Adrenal gland (tissue), 9 donors: ENCODE measurements at regions not wholly inside any gene's neighbourhood (a gene's known extent, or its start where the extent isn't known, plus 50 kb on each side); places are given as distances from the start of the nearest gene placed in this dataset.

Experiments used
- DNase-seq, 7 donors: peaks; one replicate each; pipeline ENCODE4 v3.0.0-alpha.2; 2019 to 2020
- H3K27ac ChIP-seq, 5 donors: fragments of 200-600 bp; sonication (generic) in 4 of 5; 1 replicate in 3 of 5; 2 replicates in 2 of 5; pipeline versions ENCODE4 v1.5.1 to v1.8.0; 2016 to 2020; ENCODE audit warnings: mild to moderate bottlenecking in 1 of 5
- H3K27me3 ChIP-seq: fragments of 200-600 bp; 2 replicates; pipeline ENCODE4 v1.8.0; 2021
- H3K36me3 ChIP-seq, 2 donors: fragments of 200-600 bp; replicated peaks in 1 of 2; 1 replicate in 1 of 2; 2 replicates in 1 of 2; pipeline versions ENCODE4 v1.5.1 to v1.8.0; 2018 to 2022
- H3K4me1 ChIP-seq, 2 donors: fragments of 200-600 bp; replicated peaks in 1 of 2; 1 replicate in 1 of 2; 2 replicates in 1 of 2; pipeline versions ENCODE4 v1.5.1 to v1.8.0; 2018 to 2021
- H3K4me3 ChIP-seq, 4 donors: fragments of 200-600 bp; sonication (generic) in 3 of 4; one replicate each; pipeline ENCODE4 v1.5.1; 2016 to 2018
- H3K9me3 ChIP-seq, 3 donors: fragments of 200-600 bp; sonication (generic) in 1 of 3; replicated peaks in 1 of 3; 1 replicate in 2 of 3; 2 replicates in 1 of 3; pipeline versions ENCODE4 v1.5.1 to v1.8.0; 2016 to 2021
- CTCF ChIP-seq, 6 experiments: fragments of 450-650 bp in 4 of 6; fragments of 200-600 bp in 2 of 6; sonication (generic) in 1 of 6; IDR thresholded peaks; 1 replicate in 5 of 6; 2 replicates in 1 of 6; pipeline versions ENCODE4 v1.5.1 to v1.8.0; 2016 to 2021; ENCODE audit warnings: antibody characterized with exemption in 6 of 6, mild to moderate bottlenecking in 2 of 6, moderate library complexity in 1 of 6
- POLR2A ChIP-seq, 2 donors: fragments of 450-650 bp; IDR thresholded peaks; one replicate each; pipeline ENCODE4 v1.6.1; 2017; ENCODE audit warnings: antibody characterized with exemption in 2 of 2, mild to moderate bottlenecking in 2 of 2, moderate library complexity in 1 of 2
- WGBS, 4 donors: extraction: QIAGEN DNeasy Blood & Tissue Kit in 2 of 4; methylation state at CpG; one replicate each; pipeline versions ENCODE4 v1.1.5 to v1.1.7; 2013 to 2017; 5-methylcytosine and 5-hydroxymethylcytosine counted together
- intact Hi-C, 2 donors: fragments of 100-400 bp; cut with DNase I; formaldehyde crosslinking; loops; one replicate each; pipeline versions ENCODE4 v1.14.1 to v1.15.0; 2022 to 2023
- donor health status: healthy with polysubstance abuse.
- donor health status: Bipolar disorder and iron deficiency.
- donor health status: DM: yes; HTN: yes; CAD: no.
- donor health status: DM: no; HTN: no; CAD: no.
- donor health status: DM: no; HTN: no; CAD: no.

GRCh38 chr10:120282846-120283492 lies 174.1 kb upstream of the PLPP4 start:
- intact Hi-C loops, result no loop called here
- H3K27me3 ChIP-seq, result peaks cover 3% of the 10 kb centered on the region
- no peak overlapping the region for H3K4me3 ChIP-seq
- no peak overlapping the region for H3K27ac ChIP-seq
- H3K4me1 ChIP-seq, result no peaks in the 10 kb centered on the region
- no peaks in the 10 kb centered on the region for H3K36me3 ChIP-seq
- 54 to 64% (median 58%) methylated on average over 6 of the region's 6 CpGs for WGBS, 4 donors
- DNase-seq, result no peak
- no peaks in the 10 kb centered on the region for H3K9me3 ChIP-seq
- TF ChIP-seq POLR2A (IDR thresholded peaks at IDR 0.05) (no peak), CTCF (IDR thresholded peaks at IDR 0.05) (no peak)

- DNase-seq, result no peak
- intact Hi-C loops, result no loop called here
- H3K27ac ChIP-seq, result no peak overlapping the region
- H3K4me3 ChIP-seq, result no peak overlapping the region
- H3K9me3 ChIP-seq, result no peaks in the 10 kb centered on the region
- no peaks in the 10 kb centered on the region for H3K4me1 ChIP-seq
- TF ChIP-seq CTCF (IDR thresholded peaks at IDR 0.05), result no peak
- TF ChIP-seq POLR2A (IDR thresholded peaks at IDR 0.05), result no peak
- peaks cover 3% of the 10 kb centered on the region for H3K27me3 ChIP-seq
- WGBS, 4 donors, result 78 to 83% (median 82%) methylated on average over 6 of the region's 6 CpGs
- no peaks in the 10 kb centered on the region for H3K36me3 ChIP-seq
Measured at GRCh38 chr10:120285408-120285807, 171.6 kb upstream of the PLPP4 start.

GRCh38 chr10:120286280-120286679 lies 170.7 kb upstream of the PLPP4 start:
- Histone ChIP-seq H3K9me3 (no peaks in the 10 kb centered on the region), H3K4me3 (no peak overlapping the region), H3K27me3 (peaks cover 2% of the 10 kb centered on the region), H3K36me3 (no peaks in the 10 kb centered on the region), H3K4me1 (no peaks in the 10 kb centered on the region), H3K27ac (no peak overlapping the region)
- TF ChIP-seq POLR2A (IDR thresholded peaks at IDR 0.05) (no peak), CTCF (IDR thresholded peaks at IDR 0.05) (no peak)
- intact Hi-C loops, result no loop called here
- WGBS, 4 donors, result 81 to 88% (median 85%) methylated on average over 2 to 3 of the region's 3 CpGs
- no peak for DNase-seq

GRCh38 chr10:120300513-120300912 lies 156.5 kb upstream of the PLPP4 start:
- no peaks in the 10 kb centered on the region for H3K27me3 ChIP-seq
- H3K27ac ChIP-seq, result no peak overlapping the region
- H3K9me3 ChIP-seq, result peaks cover 0 to 4% (median 0%) of the 10 kb centered on the region in 3 donors
- intact Hi-C loops, result no loop called here
- H3K4me1 ChIP-seq, result no peaks in the 10 kb centered on the region
- WGBS, 4 donors, result 55 to 69% (median 65%) methylated on average over 5 of the region's 5 CpGs
- H3K4me3 ChIP-seq, result no peak overlapping the region
- no peaks in the 10 kb centered on the region for H3K36me3 ChIP-seq
- TF ChIP-seq POLR2A (IDR thresholded peaks at IDR 0.05) (no peak), CTCF (IDR thresholded peaks at IDR 0.05) (no peak)
- DNase-seq, result no peak
